ENCODE measurements at regions not wholly inside any gene's neighbourhood (a gene's known extent, or its start where the extent isn't known, plus 50 kb on each side); places are given as distances from the start of the nearest gene placed in this dataset.
"Not testable (repeated sequence)": the region's sequence is repeated elsewhere in the genome, so short reads cannot be mapped to it uniquely, and the experiment has no call there.

GRCh38 chr3:153221748-153222162, 59.7 kb downstream of the RAP2B start:
- DNase-seq: peak; percentile 60
- ATAC-seq: peak; percentile 99

GRCh38 chr3:153226877-153227276, 64.9 kb downstream of the RAP2B start:
- not testable (repeated sequence) for ATAC-seq, DNase-seq

- DNase-seq, ATAC-seq: not testable (repeated sequence)
These were observed 68.4 kb downstream of the RAP2B start for GRCh38 chr3:153230427-153230826.

GRCh38 chr3:153231245-153231644, 69.2 kb downstream of the RAP2B start:
- ATAC-seq, DNase-seq: not testable (repeated sequence)

GRCh38 chr3:153232050-153232752, 70.2 kb downstream of the RAP2B start:
- not testable (repeated sequence) for ATAC-seq

GRCh38 chr3:153232851-153233271, 70.8 kb downstream of the RAP2B start:
- ATAC-seq: no peak
- no peak for DNase-seq

More at GRCh38 chr3:153232050-153232752, 70.2 kb downstream of the RAP2B start:
- not testable (repeated sequence) for DNase-seq

DNA sequence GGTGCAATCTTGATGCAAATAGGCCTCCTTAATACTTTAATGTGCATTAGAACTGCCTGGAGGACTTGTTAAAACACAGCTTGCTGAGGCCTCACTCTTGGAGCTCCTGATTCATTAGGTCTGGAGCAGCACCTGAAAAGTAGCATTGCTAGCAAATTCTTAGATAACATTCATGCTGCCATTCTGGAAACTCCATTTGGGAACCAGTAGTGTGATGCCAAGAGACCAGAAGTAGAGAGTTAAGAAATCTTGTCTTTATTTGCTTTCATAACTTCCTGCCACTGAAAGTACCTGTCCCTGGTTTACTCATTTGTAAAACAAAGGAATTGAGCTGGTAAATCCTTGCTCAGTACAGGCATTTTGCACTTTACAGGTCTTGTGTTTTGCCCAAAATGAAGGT, 72.0 kb downstream of the RAP2B start:
- ATAC-seq: no peak
- DNase-seq: no peak

GRCh38 chr3:153242896-153243295, 80.9 kb downstream of the RAP2B start:
- no peak for ATAC-seq
- DNase-seq: no peak

DNA sequence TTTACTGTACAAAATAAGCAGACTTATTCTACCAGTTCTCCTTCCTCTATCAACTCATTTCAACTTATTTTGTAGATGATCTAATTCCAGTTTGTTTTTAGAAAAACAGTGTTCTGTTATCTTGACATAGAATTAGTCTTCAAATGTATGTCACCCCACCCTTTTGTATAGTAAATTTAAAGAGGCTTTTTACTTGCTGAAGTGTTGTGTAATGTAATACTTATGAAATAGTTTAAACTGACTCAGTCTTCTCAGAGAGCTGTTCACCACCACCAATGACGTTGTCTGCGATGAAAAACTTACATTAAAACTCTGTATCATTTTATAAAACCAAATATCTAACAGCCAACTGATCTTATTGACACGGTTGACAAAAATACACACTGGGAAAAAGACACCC, 82.9 kb downstream of the RAP2B start:
- DNase-seq: no peak
- ATAC-seq: no peak

DNA sequence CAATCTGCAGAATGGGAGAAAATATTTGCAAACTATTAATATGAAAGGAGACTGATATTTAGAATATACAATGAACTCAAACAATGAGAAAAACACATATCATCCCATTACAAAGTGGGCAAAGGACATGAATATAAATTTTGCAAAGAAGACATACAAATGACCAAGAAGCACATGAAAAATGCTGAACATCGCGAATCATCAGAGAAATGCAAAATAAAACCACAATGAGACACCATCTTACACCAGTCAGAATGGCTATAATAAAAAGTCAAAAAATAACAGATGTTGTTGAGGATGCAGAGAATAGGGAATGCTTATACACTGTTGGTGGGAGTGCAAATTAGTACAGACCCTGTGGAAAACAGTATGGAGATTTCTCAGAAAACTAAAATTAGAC, 83.6 kb downstream of the RAP2B start:
- ATAC-seq: no peak
- DNase-seq: no peak

- DNase-seq (no peak), ATAC-seq (no peak)
These were observed 84.3 kb downstream of the RAP2B start for GRCh38 chr3:153246331-153246730.

DNA sequence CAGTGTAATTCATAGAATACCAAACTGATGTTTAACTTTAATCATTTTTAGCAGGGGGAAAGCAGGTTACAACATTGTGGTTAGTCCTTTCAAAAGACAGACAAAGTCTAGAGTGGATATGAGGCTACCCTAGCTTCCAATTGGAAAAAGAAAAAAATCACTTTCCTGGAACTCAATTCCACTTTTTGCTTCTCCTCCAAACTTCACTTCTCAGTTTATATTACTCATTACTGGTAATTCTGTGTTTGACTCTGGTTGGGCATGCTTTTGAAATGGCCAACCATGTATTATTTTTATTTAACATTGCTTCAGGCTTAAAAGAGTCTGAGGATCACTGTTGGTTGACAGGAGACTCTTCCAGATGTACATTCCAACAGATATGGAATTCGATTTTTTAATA, 84.8 kb downstream of the RAP2B start:
- no peak for DNase-seq
- no peak for ATAC-seq

DNA sequence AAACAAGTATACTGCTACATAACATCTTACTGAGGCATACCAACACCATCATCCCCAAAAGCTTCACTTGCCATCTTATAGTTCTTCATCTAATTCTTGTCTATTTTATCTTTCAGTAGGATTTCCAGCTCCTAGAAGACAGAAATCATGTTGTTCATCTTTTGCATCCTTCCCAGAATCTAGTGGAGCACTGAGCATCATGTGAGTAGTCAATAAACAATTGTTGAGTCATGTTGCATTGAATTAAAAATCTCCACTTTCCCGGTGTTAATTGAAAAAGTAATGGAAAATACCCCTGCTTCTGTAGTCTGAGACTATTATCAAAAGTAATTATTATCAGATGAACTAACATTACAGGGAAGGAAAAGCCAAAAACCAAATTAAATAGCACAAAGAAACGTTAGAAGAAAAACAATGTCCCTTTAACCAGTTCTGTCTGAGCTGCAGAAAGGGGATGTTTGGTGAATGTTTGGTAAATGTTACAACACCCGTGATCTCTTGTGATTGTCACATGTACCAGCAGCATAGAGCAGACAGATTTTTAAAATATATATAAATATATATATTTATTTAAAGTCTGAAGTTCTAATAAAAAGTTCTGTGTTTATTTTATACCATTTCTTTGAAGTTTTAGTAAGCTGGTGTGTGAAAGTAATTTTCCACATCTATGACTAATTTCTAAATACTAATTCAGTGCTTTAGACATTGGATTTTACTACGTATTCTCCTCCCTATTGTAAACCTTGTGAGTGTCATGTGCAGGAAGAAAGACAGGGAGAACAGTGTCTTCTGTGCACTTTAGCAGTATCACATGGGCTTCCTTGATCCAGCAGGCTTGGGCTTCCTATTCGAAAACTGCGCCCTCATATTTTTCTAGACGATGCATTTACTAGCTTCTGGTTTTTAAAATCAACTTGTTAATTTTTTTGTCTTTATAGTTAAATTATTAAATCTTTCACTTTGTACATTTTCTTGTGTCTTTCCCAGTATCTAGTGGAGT, 85.6 kb downstream of the RAP2B start:
- ATAC-seq (no peak), DNase-seq (no peak)

DNA sequence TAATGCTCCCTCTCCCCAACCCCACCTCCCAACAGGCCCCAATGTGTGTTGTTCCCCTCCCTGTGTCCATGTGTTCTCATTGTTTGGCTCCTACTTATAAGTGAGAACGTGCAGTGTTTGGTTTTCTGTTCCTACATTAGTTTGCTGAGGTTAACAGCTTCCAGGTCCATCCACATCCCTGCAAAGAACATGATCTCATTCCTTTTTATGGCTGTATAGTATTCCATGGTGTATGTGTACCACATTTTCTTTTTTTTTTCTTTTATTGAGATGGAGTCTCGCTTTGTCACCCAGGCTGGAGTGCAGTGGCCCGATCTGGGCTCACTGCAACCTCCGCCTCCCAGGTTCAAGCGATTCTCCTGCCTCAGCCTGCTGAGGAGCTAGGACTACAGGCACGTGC, 86.8 kb downstream of the RAP2B start:
- ATAC-seq, DNase-seq: not testable (repeated sequence)

DNA sequence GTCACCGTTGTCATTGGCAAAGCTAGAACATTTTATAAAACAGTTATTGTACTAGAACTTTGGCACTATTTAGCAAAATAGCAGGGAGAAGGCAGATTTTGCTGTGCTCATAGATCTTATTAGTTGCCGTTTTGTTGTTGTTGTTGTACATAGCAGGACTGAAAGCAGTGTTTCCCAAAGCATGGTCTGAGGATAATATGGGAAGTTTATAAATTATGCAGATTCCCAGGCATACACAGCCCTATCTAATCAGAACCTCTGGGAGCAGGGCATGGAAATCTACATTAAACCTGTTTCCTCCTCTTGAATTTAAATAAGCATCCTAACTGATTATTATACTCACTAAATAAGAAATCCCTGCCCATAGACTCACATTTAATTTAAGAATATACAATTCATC, 87.9 kb downstream of the RAP2B start:
- ATAC-seq: no peak
- DNase-seq: no peak

DNA sequence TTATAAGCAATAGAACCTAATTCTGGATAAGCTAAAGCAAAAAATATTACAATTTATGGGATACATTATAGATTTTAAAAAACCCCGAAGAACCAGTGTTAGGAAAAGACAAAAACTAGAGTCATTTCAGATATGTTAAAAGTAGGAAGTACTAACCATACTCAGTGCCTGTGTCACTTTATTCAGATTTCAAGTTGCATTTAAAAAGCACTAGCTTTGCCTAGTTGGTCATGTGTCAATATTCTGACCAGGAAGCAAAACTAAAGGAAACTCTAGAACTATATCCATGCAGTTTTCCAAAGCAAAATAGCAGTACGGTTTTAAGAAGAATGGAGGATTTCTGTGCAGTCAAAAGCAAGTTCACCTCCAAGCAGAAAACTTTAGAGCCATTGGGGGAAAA, 88.4 kb downstream of the RAP2B start:
- DNase-seq: no peak
- ATAC-seq: no peak

DNA sequence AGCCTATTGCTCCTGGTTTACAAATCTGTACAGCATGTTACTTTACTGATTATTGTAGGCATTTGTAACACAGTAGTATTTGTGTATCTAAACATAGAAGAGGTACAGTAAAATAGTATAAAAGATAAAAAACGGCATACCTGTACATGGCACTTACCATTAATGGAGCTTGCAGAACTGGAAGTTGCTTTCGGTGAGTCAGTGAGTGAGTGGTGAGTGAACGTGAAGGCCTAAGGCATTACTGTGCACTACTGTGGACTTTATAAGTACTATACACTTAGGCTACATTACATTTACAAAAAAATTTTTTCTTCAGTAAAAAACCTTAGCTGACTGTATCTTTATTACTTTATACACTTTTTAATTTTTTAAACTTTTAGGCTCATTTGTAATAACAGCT, 90.9 kb downstream of the RAP2B start:
- ATAC-seq (no peak), DNase-seq (no peak)

DNA sequence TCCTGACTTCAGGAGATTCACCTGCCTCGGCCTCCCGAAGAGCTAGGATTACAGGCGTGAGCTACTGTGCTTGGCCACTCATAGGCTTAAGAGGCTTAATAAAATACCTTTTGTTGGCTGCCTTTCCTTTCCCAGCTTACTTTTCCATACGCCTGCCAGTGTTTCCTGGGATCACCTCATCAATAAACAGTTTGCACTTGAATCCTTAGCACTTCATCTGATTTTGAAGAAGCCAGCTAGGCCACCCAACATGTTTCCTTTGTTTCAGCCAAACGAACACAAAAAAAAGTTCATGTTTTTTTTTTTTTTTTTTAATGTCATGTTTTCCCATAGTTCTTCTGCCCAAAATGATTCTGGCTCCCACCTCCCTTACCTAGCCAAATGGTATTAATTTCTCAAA, 92.3 kb downstream of the RAP2B start:
- DNase-seq (no peak), ATAC-seq (no peak)

GRCh38 chr3:153257673-153258351, 95.8 kb downstream of the RAP2B start:
- ATAC-seq: no peak
- no peak for DNase-seq

DNA sequence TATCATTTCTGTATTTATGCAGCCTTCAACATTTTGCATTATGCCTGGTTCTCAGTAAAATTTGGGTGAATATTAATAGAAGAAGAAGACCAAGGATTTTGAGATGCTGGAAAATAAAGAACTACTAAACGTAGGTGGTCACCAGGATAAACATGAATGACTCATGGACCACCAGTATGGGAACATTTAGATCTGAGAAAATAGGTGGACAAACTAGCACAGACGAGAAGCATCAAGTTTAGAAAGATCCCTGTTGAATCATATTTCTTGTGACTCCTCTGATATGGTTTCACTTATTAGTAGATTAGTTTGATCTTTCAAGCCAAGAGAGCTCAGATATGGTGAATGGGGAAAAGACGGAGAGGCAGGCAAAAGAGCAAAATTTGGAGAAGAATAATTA, 97.9 kb downstream of the RAP2B start:
- no peak for DNase-seq
- no peak for ATAC-seq

GRCh38 chr3:153260681-153261080, 98.7 kb downstream of the RAP2B start:
- DNase-seq (no peak), ATAC-seq (no peak)

GRCh38 chr3:153266619-153267018, 104.6 kb downstream of the RAP2B start:
- ATAC-seq: no peak
- DNase-seq: no peak

Data from stimulated activated naive CD8-positive, alpha-beta T cell treated with anti-CD3 and anti-CD28 coated beads, Interleukin-15, Interleukin-2, amounts not matched to agents 100 U/mL and 50 U/mL, for 24 hours (primary cell).